NCI-H1048 (cell line): ENCODE measurements at regions not wholly inside any gene's neighbourhood (a gene's known extent, or its start where the extent isn't known, plus 50 kb on each side); places are given as distances from the start of the nearest gene placed in this dataset.
"Not testable (repeated sequence)": the region's sequence is repeated elsewhere in the genome, so short reads cannot be mapped to it uniquely, and the experiment has no call there.

ENCODE experiments used
- DNase-seq: peaks from one replicate; lab custom pipeline; 2025; lab: John Stamatoyannopoulos, UW

GRCh38 chr5:104088876-104089778 is 526.5 kb upstream of the NUDT12 start:
- DNase-seq: no peak

DNA sequence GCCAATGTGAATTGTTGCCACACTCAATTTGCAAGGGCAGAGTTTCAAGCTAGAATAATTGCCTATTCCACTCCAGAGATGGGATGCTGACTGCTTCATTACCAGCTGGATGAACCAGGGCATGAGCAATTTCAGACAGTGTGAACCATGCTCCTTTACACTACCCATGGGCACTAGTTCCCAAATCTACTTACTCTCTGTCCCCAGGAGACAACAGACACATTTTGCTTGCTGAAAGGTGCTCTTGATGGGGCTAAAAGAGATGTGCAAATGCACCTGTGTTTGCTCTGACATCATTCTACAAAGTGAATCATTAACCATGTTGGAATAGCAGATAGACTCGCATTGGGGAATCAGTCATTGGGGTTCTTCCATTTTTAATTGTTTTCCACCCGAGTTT is 522.3 kb upstream of the NUDT12 start:
- no peak for DNase-seq

GRCh38 chr5:104082754-104083153 is 520.2 kb upstream of the NUDT12 start:
- no peak for DNase-seq

GRCh38 chr5:104081232-104081631 is 518.6 kb upstream of the NUDT12 start:
- DNase-seq: no peak

GRCh38 chr5:104080646-104081175 is 518.1 kb upstream of the NUDT12 start:
- no peak for DNase-seq

GRCh38 chr5:104079861-104080645 is 517.5 kb upstream of the NUDT12 start:
- DNase-seq: not testable (repeated sequence)

DNA sequence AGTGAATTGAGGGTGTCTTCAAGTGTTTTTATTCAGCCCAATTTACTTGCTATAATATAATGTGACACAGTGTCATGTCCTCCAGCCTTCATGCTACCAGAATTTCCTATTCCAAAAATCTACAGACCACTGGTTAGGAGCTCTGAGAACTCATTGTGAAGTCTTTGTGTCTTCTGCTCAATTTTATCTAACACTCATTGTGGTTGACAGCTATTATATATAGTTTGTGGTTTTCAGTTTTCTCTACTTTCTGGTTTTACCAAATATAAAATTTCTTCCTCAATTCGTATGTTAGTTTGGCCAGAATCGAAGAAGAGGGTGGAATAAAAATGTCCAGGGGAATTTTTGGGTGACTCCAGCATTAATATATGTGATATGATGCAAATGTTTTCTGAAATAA is 509.3 kb upstream of the NUDT12 start:
- DNase-seq: no peak

GRCh38 chr5:104062621-104063377 is 500.2 kb upstream of the NUDT12 start:
- no peak for DNase-seq

DNA sequence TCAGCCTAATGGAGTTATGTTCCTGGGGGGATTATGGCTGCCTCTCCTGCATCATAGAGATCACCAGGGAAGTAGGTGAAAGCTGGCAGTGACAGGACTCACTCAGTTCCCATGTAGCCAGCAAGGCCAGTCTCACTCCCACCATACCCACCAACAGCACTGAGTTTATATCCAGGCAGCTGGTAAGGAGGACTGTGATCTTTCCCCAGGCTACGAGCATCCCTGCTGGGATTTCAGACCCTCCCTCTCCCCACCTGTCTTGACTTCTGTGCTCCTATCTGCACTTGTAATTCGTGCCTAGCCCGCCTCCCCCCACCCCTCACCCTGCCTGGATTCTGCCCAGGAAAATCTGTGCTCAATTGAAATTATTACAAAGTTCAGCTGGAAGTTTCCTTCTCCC is 499.1 kb upstream of the NUDT12 start:
- no peak for DNase-seq

DNA sequence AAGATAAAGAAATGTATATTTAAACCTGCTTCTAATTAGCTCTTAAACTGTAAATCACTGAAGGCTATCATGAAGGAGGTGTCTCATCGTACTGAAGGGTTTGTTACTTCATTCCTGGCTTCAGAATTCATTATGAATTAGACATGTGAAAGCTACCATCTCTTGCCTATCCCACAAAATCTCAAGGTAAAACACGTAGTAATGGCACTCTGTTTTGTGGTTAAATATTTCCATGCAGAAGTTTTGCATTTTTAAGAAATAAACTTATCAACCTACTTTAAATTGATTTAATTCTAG is 490.7 kb upstream of the NUDT12 start:
- DNase-seq: no peak

- no peak for DNase-seq
Measured at GRCh38 chr5:104052558-104053352, 490.2 kb upstream of the NUDT12 start.

GRCh38 chr5:104050436-104050835 is 487.8 kb upstream of the NUDT12 start:
- no peak for DNase-seq

DNA sequence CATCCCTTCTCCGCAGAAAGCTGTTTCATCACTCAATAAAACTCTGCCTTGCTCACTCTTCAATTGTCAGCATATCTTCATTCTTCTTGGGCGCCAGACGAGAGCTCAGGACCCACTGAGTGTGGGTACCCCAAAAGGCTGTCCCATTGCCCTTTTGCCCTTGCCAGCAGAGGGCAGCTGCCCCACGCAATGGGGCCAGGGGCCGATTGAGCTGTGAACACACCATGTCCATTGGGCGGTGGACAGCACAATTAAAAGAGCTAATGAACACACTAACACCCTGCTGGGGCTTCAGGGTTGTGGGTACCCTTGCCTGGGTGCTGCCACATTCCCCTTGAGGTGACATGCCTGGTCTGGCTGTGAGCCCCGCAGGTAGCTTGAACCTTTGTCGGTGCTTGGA is 487.2 kb upstream of the NUDT12 start:
- no peak for DNase-seq

DNA sequence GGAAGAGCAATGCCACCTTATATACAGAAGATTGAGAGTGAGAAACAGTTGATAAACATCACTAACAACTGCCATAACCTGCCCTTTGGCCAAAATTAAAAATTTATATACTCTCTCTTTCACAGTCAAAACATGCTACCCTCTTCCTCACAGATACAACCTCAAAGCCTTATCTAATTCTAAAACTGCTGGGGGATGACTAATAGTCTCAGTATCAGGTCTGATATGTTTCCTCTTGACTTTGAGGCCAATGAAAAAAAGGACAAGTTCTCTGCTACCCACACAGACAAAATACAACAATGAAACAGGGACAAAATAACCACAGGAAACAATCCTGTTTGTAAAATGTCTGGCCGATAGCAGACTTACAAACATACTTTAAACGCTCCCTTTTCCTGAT is 485.6 kb upstream of the NUDT12 start:
- no peak for DNase-seq

DNA sequence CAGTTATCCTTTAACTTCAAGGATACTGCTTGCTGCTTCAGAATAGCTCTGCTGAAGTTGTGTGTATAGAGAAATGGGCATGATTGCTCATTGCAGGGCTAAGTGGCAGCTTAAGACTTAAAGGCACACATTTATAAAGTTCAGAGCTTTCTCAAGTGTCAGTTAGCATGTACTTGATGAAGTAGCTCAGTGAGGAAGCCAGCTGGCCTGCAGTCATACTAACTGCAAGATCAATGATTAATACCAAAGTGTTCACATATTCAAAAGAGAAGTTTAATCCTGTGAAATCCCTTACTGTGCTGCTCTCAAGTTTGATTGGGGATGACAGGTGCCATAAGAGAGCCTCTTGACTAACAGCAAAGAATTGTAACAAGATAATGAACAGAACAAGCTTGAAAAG is 483.4 kb upstream of the NUDT12 start:
- DNase-seq: no peak

- DNase-seq: not testable (repeated sequence)
Measured at GRCh38 chr5:104039871-104040270, 477.3 kb upstream of the NUDT12 start.

GRCh38 chr5:104037136-104037535 is 474.5 kb upstream of the NUDT12 start:
- DNase-seq: not testable (repeated sequence)

GRCh38 chr5:104033186-104033585 is 470.6 kb upstream of the NUDT12 start:
- not testable (repeated sequence) for DNase-seq

- DNase-seq: no peak
Measured at GRCh38 chr5:104024538-104024937, 461.9 kb upstream of the NUDT12 start.

- no peak for DNase-seq
Measured at GRCh38 chr5:104023739-104024138, 461.1 kb upstream of the NUDT12 start.

- DNase-seq: no peak
Measured at GRCh38 chr5:104019956-104020355, 457.4 kb upstream of the NUDT12 start.

DNA sequence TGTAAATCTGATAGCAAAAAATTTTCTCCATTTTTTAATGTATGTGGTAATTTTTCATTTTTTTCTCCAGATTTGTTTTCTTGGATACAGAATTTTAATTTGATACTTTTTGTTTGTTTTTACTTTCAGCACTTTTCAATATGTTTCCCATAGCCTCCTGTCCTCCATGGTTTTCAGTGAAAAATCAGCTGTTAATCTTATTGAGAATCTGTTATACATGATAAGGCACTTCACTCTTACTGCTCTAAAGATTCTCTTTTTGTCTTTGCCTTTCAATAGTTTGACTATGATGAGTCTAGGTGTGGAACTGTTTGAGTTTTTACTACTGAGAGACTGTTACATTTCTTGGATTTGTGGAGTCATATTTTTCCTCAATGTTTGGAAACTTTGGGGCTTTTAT is 455.7 kb upstream of the NUDT12 start:
- no peak for DNase-seq
